ENCODE measurements at regions not wholly inside any gene's neighbourhood (a gene's known extent, or its start where the extent isn't known, plus 50 kb on each side); places are given as distances from the start of the nearest gene placed in this dataset.
"Not testable (repeated sequence)": the region's sequence is repeated elsewhere in the genome, so short reads cannot be mapped to it uniquely, and the experiment has no call there.

DNA sequence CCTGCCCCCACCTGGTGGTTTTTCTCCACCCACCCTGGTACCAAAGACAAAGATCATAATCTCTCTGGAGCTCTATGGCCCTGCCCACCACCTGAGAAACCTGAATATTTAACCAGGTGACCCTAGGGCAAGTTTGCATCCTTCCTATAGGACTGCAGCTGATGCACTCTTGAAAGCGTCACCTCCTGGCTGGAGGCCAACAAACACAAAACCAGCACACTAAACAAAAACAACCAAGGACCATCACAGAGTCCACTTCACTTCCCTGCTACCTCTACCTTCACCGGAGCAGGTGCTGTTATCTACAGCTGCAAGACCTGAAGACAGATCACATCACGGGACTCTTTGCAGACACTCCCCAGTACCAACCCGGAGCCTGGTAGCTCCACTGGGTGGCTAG lies 296.7 kb upstream of the FGF13 start (continued):
- no peak for TF ChIP-seq EZH2 (IDR thresholded peaks at IDR 0.05; ENCODE audit: low read depth, low read length, severe bottlenecking)
- TF ChIP-seq CBX8 (IDR thresholded peaks at IDR 0.05; ENCODE audit: borderline replicate concordance, low read depth, low read length): no peak
- TF ChIP-seq MAFK (IDR thresholded peaks at IDR 0.05; ENCODE audit: low read depth, low read length): no peak
- no peak for TF ChIP-seq NRF1 (IDR thresholded peaks at IDR 0.05; ENCODE audit: low read depth, low read length)

DNA sequence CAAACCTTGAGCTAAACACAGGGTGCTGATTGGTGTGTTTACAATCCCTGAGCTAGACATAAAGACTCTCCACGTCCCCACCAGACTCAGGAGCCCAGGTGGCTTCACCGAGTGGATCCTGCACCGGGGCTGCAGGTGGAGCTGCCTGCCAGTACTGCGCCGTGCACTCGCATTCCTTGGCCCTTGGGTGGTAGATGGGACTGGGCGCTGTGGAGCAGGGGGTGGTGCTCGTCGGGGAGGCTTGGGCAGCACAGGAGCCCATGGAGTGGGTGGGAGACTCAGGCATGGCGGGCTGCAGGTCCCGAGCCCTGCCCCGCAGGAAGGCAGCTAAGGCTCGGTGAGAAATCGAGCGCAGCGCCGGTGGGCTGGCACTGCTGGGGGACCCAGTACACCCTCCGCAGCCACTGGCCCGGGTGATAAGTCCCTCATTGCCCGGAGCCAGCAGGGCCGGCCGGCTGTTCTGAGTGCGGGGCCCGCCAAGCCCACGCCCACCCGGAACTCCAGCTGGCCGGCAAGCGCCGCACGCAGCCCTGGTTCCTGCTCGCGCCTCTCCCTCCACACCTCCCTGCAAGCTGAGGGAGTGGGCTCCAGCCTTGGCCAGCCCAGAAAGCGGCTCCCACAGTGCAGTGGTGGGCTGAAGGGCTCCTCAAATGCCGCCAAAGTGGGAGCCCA lies 292.5 kb upstream of the FGF13 start:
- H3K79me2 ChIP-seq (ENCODE audit: control insufficient read depth in 1 of 2, insufficient read depth in 2 of 2, low read length in 2 of 2); H3K18ac ChIP-seq (ENCODE audit: extremely low read depth, low read length); H2AFZ ChIP-seq (ENCODE audit: low read length); H3K56ac ChIP-seq (replicated peaks; ENCODE audit: insufficient read length, low read depth, low read length); H4K5ac ChIP-seq (ENCODE audit: insufficient read length, low read depth, low read length); DNase-seq (ENCODE audit: low read depth in 1 of 2, low spot score in 2 of 2); H3K79me1 ChIP-seq (ENCODE audit: low read depth, low read length); H3K9me3 ChIP-seq (ENCODE audit: insufficient read depth in 2 of 2, low read depth in 1 of 2, low read length in 1 of 2); POLR2A ChIA-PET (ENCODE audit: partially characterized antibody); H2BK120ac ChIP-seq (replicated peaks; ENCODE audit: low read depth, low read length); H4K91ac ChIP-seq (replicated peaks; ENCODE audit: insufficient read length, low read length); H3K23ac ChIP-seq (ENCODE audit: insufficient read length); H4K20me1 ChIP-seq (replicated peaks in 1 of 2; ENCODE audit: control insufficient read depth in 1 of 2, insufficient read depth in 2 of 2, low read length in 2 of 2); H2BK5ac ChIP-seq (ENCODE audit: low read depth, low read length); H4K8ac ChIP-seq (ENCODE audit: extremely low read depth, insufficient read depth, low read length); H3K4me2 ChIP-seq (ENCODE audit: insufficient read depth in 1 of 2, low read depth in 2 of 2, low read length in 2 of 2); H2AK5ac ChIP-seq (ENCODE audit: low read depth, low read length); FAIRE-seq; H3K4me1 ChIP-seq (replicated peaks in 1 of 4; ENCODE audit: control insufficient read depth in 3 of 4, insufficient read depth in 4 of 4, low read length in 3 of 4); H2BK15ac ChIP-seq (ENCODE audit: low read length); CTCF ChIA-PET (ENCODE audit: partially characterized antibody); H3K4me3 ChIP-seq (ENCODE audit: extremely low read depth in 1 of 4, insufficient read depth in 2 of 4, low read depth in 3 of 4, low read length in 4 of 4); H3K27me3 ChIP-seq (replicated peaks in 1 of 4; ENCODE audit: control insufficient read depth in 3 of 4, extremely low read depth in 1 of 4, insufficient read depth in 3 of 4, low read length in 3 of 4); H3K27ac ChIP-seq (ENCODE audit: low read depth, low read length); H3K4ac ChIP-seq (replicated peaks; ENCODE audit: insufficient read length, low read depth, low read length); H2BK12ac ChIP-seq (ENCODE audit: low read depth, low read length); H3K36me3 ChIP-seq (ENCODE audit: control insufficient read depth in 2 of 4, insufficient read depth in 4 of 4, low read length in 3 of 4); H2BK20ac ChIP-seq (ENCODE audit: low read length); H3K23me2 ChIP-seq (ENCODE audit: low read depth, low read length); H3K14ac ChIP-seq (ENCODE audit: insufficient read length); H3K9ac ChIP-seq (replicated peaks in 1 of 4; ENCODE audit: extremely low read depth in 1 of 4, low read depth in 3 of 4, low read length in 3 of 4): not testable (repeated sequence)
- WGBS, 2 experiments (ENCODE audit: extremely low coverage in 1 of 2, insufficient coverage in 1 of 2, insufficient read length in 1 of 2, insufficient replicate concordance in 2 of 2, low coverage in 1 of 2, low lambda C conversion rate in 2 of 2, missing lambda C conversion rate in 1 of 2): no CpG with 5 or more reads among the region's 34 CpGs
